ENCODE measurements at regions not wholly inside any gene's neighbourhood (a gene's known extent, or its start where the extent isn't known, plus 50 kb on each side); places are given as distances from the start of the nearest gene placed in this dataset.

- TF ChIP-seq CTCF (IDR thresholded peaks at IDR 0.05 in 8 of 11, conservative IDR thresholded peaks at IDR 0.05 in 3 of 11) = no peak
- TF ChIP-seq POLR2AphosphoS5 (IDR thresholded peaks at IDR 0.05) = no peak
Measured at GRCh38 chr16:35734728-35735402, 2275.5 kb downstream of the TP53TG3F start.
